Ramos (cell line): ENCODE measurements at regions not wholly inside any gene's neighbourhood (a gene's known extent, or its start where the extent isn't known, plus 50 kb on each side); places are given as distances from the start of the nearest gene placed in this dataset.

Source experiments
- in situ Hi-C: fragments of 300-500 bp; cut with MboI; formaldehyde crosslinking; loops from one replicate; pipeline ENCODE4 v1.14.3; 2022; ENCODE audit warnings: low sequenced_read_pairs; ENCODE audit not compliant: unreplicated experiment

DNA sequence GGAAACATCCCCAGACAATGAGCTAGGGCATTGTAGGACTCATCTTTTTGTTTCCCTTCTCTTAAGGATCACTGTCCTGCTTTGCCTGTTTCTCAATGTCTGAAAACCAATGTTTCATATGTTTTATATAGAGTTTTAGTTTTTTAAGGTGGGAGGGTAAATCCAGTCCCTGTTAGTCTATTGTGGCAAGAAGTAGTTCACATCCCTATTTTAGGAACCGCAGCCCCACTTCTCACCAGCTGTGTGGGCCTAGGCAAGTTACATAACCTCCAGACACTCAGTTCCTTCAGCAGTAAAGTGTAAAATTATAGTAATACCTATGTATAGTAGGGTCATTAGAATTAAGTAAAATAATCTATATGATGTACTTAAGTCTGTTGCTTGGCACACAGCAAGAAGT, 105.8 kb upstream of the WLS start:
- in situ Hi-C loops = loop anchor here (25.0 kb wide), 1 partner anchor 476 kb away; no protein-coding TSS in a partner anchor

- in situ Hi-C loops = loop anchor here (25.0 kb wide), 1 partner anchor 470 kb away; no protein-coding TSS in a partner anchor
These were observed 99.7 kb upstream of the WLS start for GRCh38 chr1:68332041-68332440.

DNA sequence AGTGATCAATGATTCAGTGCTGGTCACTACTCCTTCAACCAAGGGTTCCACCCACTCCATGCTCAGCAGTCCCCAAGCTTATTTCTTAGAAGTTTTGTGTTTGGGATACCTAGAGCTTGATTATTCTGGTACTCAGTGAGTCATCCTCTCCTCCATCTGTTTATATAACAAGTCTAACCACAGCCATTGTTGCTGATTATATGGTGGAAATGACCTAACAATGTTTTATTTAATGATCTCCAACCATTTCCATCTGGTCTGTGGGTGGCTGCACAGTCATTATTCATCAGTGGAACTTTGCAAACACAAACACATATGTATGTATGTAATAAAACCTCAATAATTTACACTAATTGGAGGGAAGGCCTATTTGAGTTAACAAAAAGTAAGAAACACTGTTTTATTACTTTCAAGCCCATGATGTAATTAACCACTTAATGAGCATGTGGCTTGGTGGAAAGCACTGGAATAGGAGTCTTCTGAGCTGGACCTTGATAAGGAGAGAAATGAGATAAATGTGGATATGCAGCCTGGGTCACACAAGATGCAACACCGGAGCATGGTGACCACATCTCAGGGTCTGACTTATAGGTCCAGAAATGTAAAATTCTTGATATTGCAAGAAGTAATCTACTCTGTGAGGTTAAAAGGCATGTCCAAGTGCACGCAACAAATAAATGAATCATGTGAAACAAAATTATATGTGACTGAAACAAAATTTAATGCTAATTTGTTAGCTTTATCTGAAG, 99.0 kb upstream of the WLS start:
- in situ Hi-C loops = loop anchor here (25.0 kb wide), 1 partner anchor 469 kb away; no protein-coding TSS in a partner anchor

- in situ Hi-C loops = loop anchor here (25.0 kb wide), 1 partner anchor 468 kb away; no protein-coding TSS in a partner anchor
These were observed 98.1 kb upstream of the WLS start for GRCh38 chr1:68330391-68330790.

DNA sequence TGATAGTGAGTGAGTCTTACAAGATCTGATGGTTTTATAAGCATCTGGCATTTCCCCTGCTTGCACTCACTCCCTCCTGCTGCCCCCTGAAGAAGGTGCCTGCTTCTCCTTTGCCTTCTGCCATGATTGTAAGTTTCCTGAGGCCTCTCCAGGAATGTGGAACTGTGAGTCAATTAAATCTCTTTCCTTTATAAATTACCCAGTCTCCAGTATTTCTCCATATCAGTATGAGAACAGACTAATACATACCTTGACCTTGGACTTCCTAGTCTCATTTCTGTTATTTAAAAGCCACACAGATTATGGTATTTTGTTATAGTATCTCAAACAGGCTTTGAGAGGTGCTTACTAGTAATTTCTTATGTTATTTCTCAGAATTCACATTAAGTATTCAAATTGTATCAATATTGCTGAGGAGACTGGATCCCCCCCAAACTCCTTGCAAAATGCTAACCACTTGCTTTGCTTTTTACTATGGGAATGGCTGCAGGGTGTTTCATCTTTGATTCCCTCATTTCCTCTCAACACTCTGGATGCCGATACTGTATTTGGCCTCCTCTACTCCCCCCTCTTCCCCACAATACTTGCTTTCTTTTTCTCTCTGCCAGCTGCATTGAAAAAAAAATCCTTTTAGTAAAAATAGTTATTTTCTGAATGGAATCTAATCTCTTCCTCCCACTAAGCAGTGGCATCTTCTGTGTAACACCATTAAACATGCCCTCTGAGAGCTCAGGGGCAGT, 96.9 kb upstream of the WLS start:
- in situ Hi-C loops = loop anchor here (25.0 kb wide), 1 partner anchor 467 kb away; no protein-coding TSS in a partner anchor

- in situ Hi-C loops = loop anchor here (25.0 kb wide), 1 partner anchor 466 kb away; no protein-coding TSS in a partner anchor
These were observed 96.2 kb upstream of the WLS start for GRCh38 chr1:68328490-68328889.

DNA sequence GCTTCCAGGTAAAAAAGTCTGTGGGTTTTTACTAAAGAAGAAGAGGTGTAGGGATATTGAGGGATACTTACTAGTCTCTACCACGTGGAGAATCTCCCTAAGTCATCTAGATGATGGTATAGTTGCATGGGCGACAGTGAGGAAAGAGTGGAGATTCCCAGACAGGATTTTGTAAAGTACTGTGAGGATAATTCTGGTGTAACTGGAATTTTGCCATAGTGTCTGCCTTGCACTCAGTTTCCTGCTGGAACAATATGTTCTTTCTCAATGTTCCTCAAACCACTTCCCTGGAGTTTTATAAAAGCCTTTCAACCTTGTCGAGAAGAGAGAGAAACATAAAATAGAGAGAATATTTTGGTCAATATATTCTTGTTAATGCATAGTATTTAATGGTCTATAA, 95.1 kb upstream of the WLS start:
- in situ Hi-C loops = loop anchor here (25.0 kb wide), 1 partner anchor 465 kb away; no protein-coding TSS in a partner anchor

GRCh38 chr1:68326481-68326880, 94.2 kb upstream of the WLS start:
- in situ Hi-C loops = loop anchor here (25.0 kb wide), 1 partner anchor 464 kb away; no protein-coding TSS in a partner anchor

GRCh38 chr1:68324316-68324715, 92.0 kb upstream of the WLS start:
- in situ Hi-C loops = no loop called here

- in situ Hi-C loops = no loop called here
These were observed 90.7 kb upstream of the WLS start for GRCh38 chr1:68322837-68323687.

- in situ Hi-C loops = no loop called here
These were observed 89.8 kb upstream of the WLS start for GRCh38 chr1:68322096-68322495.

DNA sequence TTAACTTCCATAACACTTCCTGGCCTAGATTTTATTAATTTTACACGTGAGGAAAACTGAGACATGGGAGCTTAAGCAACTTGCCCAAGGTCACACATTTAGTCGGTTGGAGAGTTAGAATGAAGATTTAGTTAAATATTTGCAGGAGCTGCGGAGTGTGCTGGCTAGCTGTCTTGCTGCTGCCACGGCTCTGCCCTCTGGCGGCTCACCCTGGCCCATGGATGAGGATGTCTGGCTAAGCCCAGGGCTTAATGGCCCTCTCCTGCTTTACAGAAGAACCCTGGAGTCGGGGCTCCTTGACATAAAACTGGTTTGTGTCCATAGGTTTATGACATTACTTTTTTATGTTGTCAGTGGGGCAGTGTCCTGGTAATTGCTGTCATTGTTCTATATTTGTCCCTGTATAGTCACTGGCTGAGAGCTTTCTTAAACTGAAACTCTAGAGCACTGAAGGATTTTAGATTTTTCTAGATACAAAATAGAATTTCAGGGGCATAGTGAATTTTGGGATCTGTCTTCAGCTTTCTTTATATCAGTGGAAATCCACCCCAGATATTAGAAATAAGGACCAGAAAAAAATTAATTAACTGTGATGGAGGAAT, 88.9 kb upstream of the WLS start:
- in situ Hi-C loops = no loop called here

GRCh38 chr1:68320349-68320748, 88.0 kb upstream of the WLS start:
- in situ Hi-C loops = no loop called here

- in situ Hi-C loops = no loop called here
These were observed 87.6 kb upstream of the WLS start for GRCh38 chr1:68319907-68320306.

DNA sequence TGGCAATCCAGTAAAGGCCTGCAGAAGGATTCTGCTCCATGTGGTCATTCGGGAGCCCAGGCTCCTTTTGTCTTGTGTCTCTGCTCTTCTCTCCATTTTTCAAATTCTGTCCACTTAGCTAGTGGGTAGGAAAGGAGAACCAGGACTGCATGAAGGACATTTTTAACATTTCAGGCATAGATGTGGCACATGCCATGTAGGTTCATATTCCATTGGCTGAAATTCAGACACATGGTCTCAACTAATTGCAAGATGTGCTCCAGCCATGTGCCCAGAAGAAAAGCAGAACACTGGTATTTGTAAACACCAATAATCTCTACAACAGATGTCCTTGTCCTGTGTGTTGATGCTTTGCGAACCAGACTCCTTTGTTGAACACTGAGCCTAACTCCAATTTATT, 85.2 kb upstream of the WLS start:
- in situ Hi-C loops = no loop called here

DNA sequence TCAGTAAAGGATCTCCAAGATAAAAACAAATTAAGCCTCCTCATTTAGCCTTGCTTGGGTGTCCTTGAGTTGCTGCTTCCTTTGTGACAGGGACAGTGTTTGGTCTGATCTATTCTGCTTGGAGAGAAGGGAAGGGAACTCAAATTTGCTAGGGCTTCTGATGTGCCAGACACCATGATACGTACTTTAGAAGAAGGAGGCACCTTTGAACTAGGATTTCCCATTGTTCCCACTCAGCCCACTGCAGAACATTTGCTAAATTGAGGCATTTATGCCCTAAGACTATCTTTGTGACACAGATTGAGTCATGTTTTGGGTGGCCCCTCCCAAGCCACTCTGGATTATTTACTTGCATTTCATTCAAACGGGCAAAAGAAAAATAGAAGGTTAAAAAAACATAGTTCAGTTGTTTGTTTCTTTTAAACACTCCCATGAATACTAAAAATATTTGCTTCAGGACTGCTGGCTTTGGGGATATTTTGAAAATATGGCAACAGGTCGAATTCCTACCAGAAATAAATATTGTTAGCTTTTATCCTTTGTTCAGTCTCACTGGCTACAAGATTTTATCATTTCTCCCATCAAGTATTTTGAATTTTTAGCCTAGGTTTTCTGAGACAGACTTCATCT, 81.9 kb upstream of the WLS start:
- in situ Hi-C loops = no loop called here

DNA sequence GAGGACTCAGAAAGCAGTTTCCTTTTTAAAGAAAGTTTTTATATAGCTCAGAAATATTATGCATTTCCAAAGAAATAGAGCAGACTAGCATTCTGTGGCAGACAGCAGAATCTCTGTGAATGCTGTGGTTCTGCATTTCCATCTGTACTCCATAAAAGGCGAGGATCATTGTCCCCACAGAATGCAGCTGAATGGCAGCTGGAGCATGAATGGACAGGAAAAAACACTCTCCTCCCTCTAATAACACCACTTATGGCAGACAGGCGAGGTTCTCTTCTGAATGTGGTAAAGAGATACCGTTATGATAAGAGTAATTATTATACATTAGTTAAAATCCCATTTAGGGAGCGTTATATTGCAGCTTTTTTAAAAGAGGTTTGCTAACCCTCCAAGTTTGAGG, 81.4 kb upstream of the WLS start:
- in situ Hi-C loops = no loop called here

- in situ Hi-C loops = no loop called here
These were observed 75.7 kb upstream of the WLS start for GRCh38 chr1:68308034-68308433.

GRCh38 chr1:68307378-68307787, 75.1 kb upstream of the WLS start:
- in situ Hi-C loops = no loop called here
